ENCODE measurements at regions not wholly inside any gene's neighbourhood (a gene's known extent, or its start where the extent isn't known, plus 50 kb on each side); places are given as distances from the start of the nearest gene placed in this dataset.

DNA sequence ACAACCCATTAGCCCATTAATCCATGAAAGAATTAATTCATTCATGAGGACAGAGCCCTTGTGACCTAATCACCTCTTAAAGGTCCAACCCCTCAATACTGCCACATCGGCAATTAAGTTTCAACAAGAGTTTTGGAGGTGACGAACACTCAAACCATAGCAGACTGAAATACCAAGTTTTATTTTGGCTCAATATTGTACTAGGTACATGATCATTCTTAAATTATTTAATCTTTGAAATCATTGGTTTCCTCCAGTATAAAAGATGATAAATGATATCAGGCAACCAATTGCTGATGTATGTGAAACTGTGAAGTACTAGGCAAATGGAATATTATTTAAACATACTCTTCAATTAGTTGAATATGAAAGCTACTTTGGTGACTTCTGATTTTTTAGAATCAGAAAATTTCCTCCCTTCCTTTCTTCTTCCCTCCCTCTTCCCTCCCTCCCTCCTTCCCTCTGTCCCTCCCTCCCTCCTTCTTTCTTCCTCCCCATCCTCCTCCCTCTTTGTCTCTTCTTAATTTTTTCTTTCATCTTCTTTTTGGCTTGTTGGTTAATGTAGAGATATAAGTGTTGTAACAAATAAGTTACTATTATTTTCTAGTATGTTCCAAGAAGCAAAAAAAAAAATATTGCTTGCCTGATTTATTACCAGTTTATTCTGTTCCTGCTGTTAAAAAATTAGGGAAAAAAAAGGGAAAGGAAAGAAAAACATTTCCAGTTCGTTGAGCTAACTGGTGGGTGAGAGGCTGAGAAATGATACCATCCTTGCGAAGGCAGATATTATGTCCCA, 233.9 kb upstream of the ZNF217 start:
- no peak for TF ChIP-seq ZNF274 (IDR thresholded peaks at IDR 0.05; ENCODE audit: low read depth, low read length)
- no peak for TF ChIP-seq YY1 (IDR thresholded peaks at IDR 0.05; ENCODE audit: insufficient read depth, insufficient read length)
- no peak for TF ChIP-seq SUZ12 (IDR thresholded peaks at IDR 0.05; ENCODE audit: extremely low read depth, insufficient read depth, insufficient read length)
